ENCODE measurements at regions not wholly inside any gene's neighbourhood (a gene's known extent, or its start where the extent isn't known, plus 50 kb on each side); places are given as distances from the start of the nearest gene placed in this dataset.

- no peak overlapping the region for H3K4me3 ChIP-seq
- no peak overlapping the region for H3K27ac ChIP-seq
- H3K9me3 ChIP-seq (replicated peaks) = no peaks in the 10 kb centered on the region
- DNase-seq = no peak
- no peaks in the 10 kb centered on the region for H3K4me1 ChIP-seq
- no peaks in the 10 kb centered on the region for H3K36me3 ChIP-seq
- H3K27me3 ChIP-seq = no peaks in the 10 kb centered on the region
These were observed 167.8 kb upstream of the MDGA2 start for GRCh38 chr14:47843236-47843635.

- no peaks in the 10 kb centered on the region for H3K27me3 ChIP-seq
- 0 out of 2 replicates have a peak, but pooled peaks cover 4% of the 10 kb centered on the region for H3K4me1 ChIP-seq
- no peaks in the 10 kb centered on the region for H3K9me3 ChIP-seq (replicated peaks)
- H3K27ac ChIP-seq = 0 out of 2 replicates have a peak overlapping the region, but pooled peaks have one; percentile 32
- H3K4me3 ChIP-seq = no peak overlapping the region
- H3K36me3 ChIP-seq = no peaks in the 10 kb centered on the region
- peak in 1 of 2 experiments; percentile 60 for DNase-seq
These were observed 157.6 kb upstream of the MDGA2 start for GRCh38 chr14:47833011-47833410.

- no peaks in the 10 kb centered on the region for H3K36me3 ChIP-seq
- H3K4me3 ChIP-seq = no peak overlapping the region
- no peak overlapping the region for H3K27ac ChIP-seq
- peak in 1 of 2 experiments; percentile 5 for DNase-seq
- no peaks in the 10 kb centered on the region for H3K9me3 ChIP-seq (replicated peaks)
- no peaks in the 10 kb centered on the region for H3K27me3 ChIP-seq
- H3K4me1 ChIP-seq = no peaks in the 10 kb centered on the region
These were observed 151.4 kb upstream of the MDGA2 start for GRCh38 chr14:47826809-47827208.

- H3K9me3 ChIP-seq (replicated peaks) = no peaks in the 10 kb centered on the region
These were observed 146.9 kb upstream of the MDGA2 start for GRCh38 chr14:47822326-47822725.

GRCh38 chr14:47821135-47821534, 145.7 kb upstream of the MDGA2 start:
- Histone ChIP-seq H3K4me3 (no peak overlapping the region), H3K36me3 (no peaks in the 10 kb centered on the region), H3K9me3 (replicated peaks) (no peaks in the 10 kb centered on the region), H3K27me3 (no peaks in the 10 kb centered on the region), H3K4me1 (no peaks in the 10 kb centered on the region), H3K27ac (no peak overlapping the region)
- no peak for DNase-seq

More at GRCh38 chr14:47822326-47822725, 146.9 kb upstream of the MDGA2 start:
- H3K27ac ChIP-seq = no peak overlapping the region
- no peaks in the 10 kb centered on the region for H3K36me3 ChIP-seq
- no peak for DNase-seq
- no peak overlapping the region for H3K4me3 ChIP-seq
- no peaks in the 10 kb centered on the region for H3K27me3 ChIP-seq
- H3K4me1 ChIP-seq = no peaks in the 10 kb centered on the region

- Histone ChIP-seq H3K4me1 (no peaks in the 10 kb centered on the region), H3K27me3 (no peaks in the 10 kb centered on the region), H3K9me3 (replicated peaks) (no peaks in the 10 kb centered on the region), H3K4me3 (no peak overlapping the region), H3K36me3 (no peaks in the 10 kb centered on the region), H3K27ac (no peak overlapping the region)
- peak in 1 of 2 experiments; percentile 5 for DNase-seq
These were observed 115.1 kb upstream of the MDGA2 start for GRCh38 chr14:47790477-47790876.

GRCh38 chr14:47785058-47785457, 109.7 kb upstream of the MDGA2 start:
- Histone ChIP-seq H3K27ac (no peak overlapping the region), H3K36me3 (no peaks in the 10 kb centered on the region), H3K27me3 (no peaks in the 10 kb centered on the region), H3K4me1 (no peaks in the 10 kb centered on the region), H3K9me3 (replicated peaks) (no peaks in the 10 kb centered on the region), H3K4me3 (no peak overlapping the region)
- DNase-seq = no peak

- Histone ChIP-seq H3K4me3 (no peak overlapping the region), H3K27me3 (no peaks in the 10 kb centered on the region), H3K36me3 (no peaks in the 10 kb centered on the region), H3K4me1 (no peaks in the 10 kb centered on the region), H3K27ac (no peak overlapping the region), H3K9me3 (replicated peaks) (no peaks in the 10 kb centered on the region)
- DNase-seq = no peak
These were observed 103.2 kb upstream of the MDGA2 start for GRCh38 chr14:47778631-47779030.

- no peak for DNase-seq
- no peak overlapping the region for H3K27ac ChIP-seq
- no peaks in the 10 kb centered on the region for H3K9me3 ChIP-seq (replicated peaks)
- H3K4me1 ChIP-seq = no peaks in the 10 kb centered on the region
- no peaks in the 10 kb centered on the region for H3K36me3 ChIP-seq
- H3K27me3 ChIP-seq = no peaks in the 10 kb centered on the region
- no peak overlapping the region for H3K4me3 ChIP-seq
These were observed 97.2 kb upstream of the MDGA2 start for GRCh38 chr14:47772652-47773051.

GRCh38 chr14:47763188-47763854, 87.9 kb upstream of the MDGA2 start:
- H3K9me3 ChIP-seq (replicated peaks) = no peaks in the 10 kb centered on the region
- no peak overlapping the region for H3K4me3 ChIP-seq
- H3K27me3 ChIP-seq = no peaks in the 10 kb centered on the region
- H3K27ac ChIP-seq = no peak overlapping the region
- DNase-seq = no peak
- H3K4me1 ChIP-seq = no peaks in the 10 kb centered on the region
- no peaks in the 10 kb centered on the region for H3K36me3 ChIP-seq

- no peak overlapping the region for H3K4me3 ChIP-seq
- no peak overlapping the region for H3K27ac ChIP-seq
- H3K36me3 ChIP-seq = no peaks in the 10 kb centered on the region
- H3K4me1 ChIP-seq = no peaks in the 10 kb centered on the region
- no peaks in the 10 kb centered on the region for H3K27me3 ChIP-seq
- H3K9me3 ChIP-seq (replicated peaks) = no peaks in the 10 kb centered on the region
- DNase-seq = no peak
These were observed 71.6 kb upstream of the MDGA2 start for GRCh38 chr14:47746986-47747385.

- H3K4me3 ChIP-seq = no peak overlapping the region
- no peaks in the 10 kb centered on the region for H3K9me3 ChIP-seq (replicated peaks)
- H3K4me1 ChIP-seq = no peaks in the 10 kb centered on the region
- no peaks in the 10 kb centered on the region for H3K36me3 ChIP-seq
- no peak for DNase-seq
- no peaks in the 10 kb centered on the region for H3K27me3 ChIP-seq
- no peak overlapping the region for H3K27ac ChIP-seq
These were observed 68.8 kb upstream of the MDGA2 start for GRCh38 chr14:47744155-47744554.

GRCh38 chr14:47739541-47739940, 64.1 kb upstream of the MDGA2 start:
- Histone ChIP-seq H3K4me3 (no peak overlapping the region), H3K27me3 (no peaks in the 10 kb centered on the region), H3K36me3 (no peaks in the 10 kb centered on the region), H3K9me3 (replicated peaks) (no peaks in the 10 kb centered on the region), H3K27ac (no peak overlapping the region), H3K4me1 (no peaks in the 10 kb centered on the region)
- DNase-seq = no peak

GRCh38 chr14:47730296-47730695, 54.9 kb upstream of the MDGA2 start:
- Histone ChIP-seq H3K4me1 (no peaks in the 10 kb centered on the region), H3K27ac (no peak overlapping the region)

More at GRCh38 chr14:47730296-47730695, 54.9 kb upstream of the MDGA2 start:
- no peak for DNase-seq
- Histone ChIP-seq H3K36me3 (no peaks in the 10 kb centered on the region), H3K4me3 (no peak overlapping the region), H3K27me3 (no peaks in the 10 kb centered on the region), H3K9me3 (replicated peaks) (no peaks in the 10 kb centered on the region)
